Smooth muscle cell of the brain vasculature (primary cell): ENCODE measurements at regions not wholly inside any gene's neighbourhood (a gene's known extent, or its start where the extent isn't known, plus 50 kb on each side); places are given as distances from the start of the nearest gene placed in this dataset.

ENCODE experiments used
- DNase-seq: peaks from one replicate; pipeline ENCODE4 v3.0.0-alpha.2; 2012; ENCODE audit warnings: low read depth, low spot score

DNA sequence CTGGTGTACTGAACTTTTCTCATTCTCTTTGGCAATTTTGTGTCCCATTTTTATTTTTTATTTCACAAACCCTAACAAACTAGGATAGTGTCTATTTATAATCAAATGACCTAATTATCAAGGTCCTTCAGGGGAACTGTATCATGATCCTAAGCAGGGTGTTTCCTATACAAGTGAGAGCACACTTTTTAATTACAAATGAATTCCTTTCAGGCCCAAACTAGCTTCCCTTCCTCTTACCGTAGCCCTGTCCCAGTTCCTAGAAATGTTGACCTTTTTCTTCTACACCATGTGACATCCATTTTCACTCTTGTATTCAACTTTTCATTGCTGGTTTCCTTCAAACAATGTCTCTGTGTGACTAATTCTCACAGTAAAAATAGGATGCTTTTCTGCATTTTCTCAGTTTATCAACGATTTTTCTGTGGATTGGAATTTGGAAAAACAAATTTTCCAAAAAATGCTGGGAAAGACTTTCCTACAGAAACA is 411.4 kb downstream of the CCDC91 start:
- DNase-seq: no peak

DNA sequence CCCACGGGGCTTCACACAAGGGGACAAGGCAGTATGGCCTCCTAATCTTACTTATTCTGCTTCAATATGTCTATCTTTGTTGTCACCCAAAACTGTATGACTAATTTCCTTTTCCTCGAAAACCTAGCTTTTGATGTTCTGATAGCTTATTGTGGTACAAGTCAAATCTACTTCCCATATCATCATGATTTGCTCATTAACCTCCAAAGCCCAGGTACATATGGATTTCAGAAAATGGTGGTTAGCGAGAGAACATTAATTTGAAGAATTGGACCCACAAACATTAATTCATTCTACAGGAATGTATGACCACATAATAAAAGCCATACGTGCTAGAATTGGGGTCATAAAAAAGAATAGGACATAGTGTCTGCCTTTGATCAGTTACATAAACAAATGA is 412.5 kb downstream of the CCDC91 start:
- DNase-seq: no peak

DNA sequence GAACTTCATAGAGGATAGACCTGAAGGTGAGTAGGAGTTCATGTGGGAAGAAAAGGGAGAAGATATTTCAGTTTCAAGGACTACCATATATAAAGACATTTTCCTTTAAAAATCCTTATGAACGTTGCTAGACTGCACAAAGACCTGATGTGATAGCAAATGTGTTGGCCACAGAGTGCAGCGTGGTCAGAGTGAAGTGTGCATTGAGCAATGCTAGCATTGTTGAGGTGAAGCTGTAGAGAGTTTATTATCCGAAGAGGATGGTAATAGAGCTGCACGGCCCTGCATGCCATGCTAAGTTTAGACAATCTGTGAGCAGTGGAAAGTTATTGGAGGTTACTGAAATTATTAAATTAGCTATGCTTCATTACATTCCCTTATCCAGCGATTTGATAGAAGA is 413.0 kb downstream of the CCDC91 start:
- DNase-seq: no peak

DNA sequence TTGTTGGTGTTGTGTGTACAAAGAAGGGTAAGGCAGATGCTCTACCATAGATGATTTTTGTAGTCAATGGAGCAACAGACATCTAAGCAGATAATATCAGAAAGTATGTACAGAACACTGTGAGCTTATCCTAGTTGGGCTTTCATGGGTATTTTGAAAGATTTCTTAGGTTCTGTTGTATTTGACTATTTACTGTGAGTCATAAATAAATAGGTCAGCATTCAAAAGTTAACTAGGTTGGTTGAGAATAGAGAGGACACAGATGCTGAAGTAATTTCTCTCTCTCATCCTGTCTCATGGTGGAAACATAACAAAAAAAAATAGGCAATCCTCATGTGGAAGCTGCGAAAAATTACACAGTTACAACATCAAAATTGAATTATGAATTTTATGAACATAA is 413.5 kb downstream of the CCDC91 start:
- no peak for DNase-seq

DNA sequence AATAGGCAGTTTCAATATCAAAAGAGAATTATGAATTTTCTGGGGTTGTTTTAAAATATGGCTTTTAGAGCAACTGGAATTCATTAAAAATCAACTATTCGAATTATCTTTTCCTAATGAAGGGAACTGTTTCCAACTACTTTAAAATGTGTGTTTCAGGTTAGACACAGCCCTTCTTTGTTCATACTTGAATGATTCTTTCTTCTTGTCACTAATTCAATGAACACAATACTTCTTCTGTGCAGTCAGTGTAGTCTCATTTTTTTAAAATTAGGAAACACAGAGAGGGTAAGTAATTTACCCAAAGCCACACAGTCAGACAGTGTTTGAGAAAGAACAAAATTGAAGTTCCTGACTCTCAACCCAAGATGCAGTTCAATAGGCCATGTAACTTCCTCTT is 414.0 kb downstream of the CCDC91 start:
- DNase-seq: no peak

DNA sequence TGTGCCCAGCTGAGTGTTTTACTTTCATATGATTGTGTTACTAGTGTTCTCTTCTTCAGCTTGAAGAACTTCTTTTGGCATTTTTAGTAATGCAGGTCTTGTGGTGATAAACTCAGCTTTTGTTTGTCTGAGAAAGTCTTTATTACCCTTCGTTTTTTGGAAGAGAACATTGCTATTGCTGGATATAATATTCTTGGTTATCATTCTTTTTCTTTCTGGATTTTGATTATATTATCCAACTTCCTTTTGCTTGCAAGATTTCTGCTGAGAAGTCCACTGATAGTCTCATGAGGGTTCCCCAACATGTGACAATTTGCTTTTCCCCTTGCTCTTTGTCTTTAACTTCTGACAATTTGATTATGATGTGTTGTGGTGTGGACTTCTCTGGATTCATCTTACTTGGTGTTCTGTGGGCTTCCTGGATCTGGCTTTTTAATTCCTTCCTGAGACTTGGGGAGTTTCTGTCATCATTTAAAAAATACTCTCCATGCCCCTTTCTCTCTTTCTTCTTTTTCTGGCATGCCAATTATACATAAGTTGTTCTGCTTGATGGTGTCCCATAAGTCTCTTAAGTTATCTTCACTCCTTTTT is 416.8 kb downstream of the CCDC91 start:
- DNase-seq: no peak

DNA sequence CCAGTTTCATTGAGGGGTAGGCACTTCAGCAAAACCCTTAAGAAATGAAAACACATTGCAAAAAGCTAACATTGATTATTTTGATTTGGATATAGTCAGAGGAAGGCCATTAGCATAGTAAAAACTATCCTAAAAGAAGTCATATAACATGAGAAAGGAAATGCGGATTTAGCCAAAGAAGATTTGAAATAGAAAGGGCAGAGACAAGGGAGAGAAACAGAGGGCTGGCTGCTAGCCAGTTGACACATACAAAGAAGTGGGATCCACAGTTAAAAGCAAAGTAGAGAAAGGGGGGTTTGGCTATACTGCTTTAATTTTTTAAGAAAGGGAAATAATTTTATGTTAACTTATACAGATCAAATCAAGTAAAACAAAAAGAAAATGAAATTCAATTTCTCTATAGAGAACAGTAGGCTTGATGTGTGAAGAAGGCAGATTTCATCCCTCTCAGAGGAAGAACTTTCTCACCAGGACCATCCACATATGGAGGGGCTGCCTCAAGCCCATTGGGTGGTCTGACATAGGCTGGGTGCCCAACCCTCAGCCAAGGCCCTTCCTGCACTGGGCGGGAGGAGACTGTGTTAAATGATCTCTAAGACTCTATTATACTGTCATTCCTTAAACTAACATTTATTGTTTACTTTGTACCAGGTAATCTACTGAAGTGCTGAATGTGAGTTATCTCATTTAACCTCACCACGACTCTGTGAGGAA is 420.3 kb downstream of the CCDC91 start:
- no peak for DNase-seq

DNA sequence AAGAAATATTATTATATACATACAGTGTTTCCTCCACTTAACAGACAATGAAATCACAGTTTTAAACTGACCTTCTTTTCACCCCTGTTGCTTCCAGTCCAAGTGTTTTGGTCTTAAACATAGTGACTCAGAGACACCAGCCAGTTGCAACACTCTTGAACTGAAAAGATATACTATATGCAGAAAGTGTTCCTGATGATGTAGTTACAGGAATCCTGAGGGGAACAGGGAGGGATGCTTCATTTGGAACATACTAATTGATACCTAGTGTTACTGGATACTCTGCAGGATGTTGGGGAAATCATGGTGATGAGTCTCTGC is 420.8 kb downstream of the CCDC91 start:
- peak; percentile 15 for DNase-seq

DNA sequence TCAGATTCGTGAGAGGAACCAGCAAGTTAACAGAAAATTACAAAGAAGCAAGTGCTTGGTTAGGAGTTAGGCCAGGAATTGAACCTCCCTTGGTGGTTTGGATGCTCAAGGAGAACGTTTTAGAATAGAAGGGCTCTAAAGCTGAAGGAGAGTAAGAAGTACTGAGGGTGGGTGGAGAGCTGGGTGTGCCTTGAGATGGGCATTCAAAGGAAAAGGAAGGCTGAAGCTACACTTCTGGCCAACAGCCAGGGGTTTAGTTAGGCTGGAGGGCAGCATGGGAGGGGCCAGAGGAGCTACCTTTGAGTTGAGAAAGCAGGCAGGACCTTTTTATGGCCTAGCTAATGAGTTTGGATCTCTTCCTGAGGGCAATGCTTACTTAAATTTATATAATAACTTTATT is 421.2 kb downstream of the CCDC91 start:
- DNase-seq: no peak

DNA sequence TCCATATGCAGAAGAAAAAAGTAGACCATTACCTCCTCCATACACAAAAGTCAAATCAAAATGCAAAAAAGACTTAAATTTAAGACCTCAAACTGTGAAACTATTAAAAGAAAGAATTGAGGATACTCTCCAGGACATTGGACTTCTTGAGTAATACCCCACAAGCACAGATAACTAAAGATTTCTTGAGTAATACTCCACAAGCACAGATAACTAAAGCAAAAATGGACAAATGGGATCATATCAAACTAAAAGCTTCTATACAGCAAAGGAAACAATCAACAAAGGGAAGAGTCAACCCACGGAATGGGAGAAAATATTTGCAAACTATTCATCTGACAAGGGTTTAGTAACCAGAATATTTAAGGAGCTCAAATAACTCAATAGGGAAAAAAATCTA is 427.9 kb downstream of the CCDC91 start:
- no peak for DNase-seq

DNA sequence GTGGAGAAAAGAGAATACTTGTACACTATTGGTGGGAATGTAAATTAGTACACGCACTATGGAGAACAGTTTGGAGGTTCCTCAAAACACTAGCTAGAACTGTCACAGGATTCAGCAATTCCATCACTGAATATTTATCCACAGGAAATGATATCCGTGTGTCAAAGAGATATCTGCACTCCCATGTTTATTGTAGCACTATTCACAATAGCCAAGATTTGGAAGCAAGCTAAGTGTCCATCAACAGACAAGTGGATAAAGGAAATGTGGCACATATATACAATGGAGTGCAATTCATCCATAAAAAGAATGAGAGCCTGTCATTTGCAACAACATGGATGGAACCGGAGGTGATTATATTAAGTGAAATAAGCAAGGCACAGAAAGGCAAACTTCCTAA is 428.5 kb downstream of the CCDC91 start:
- DNase-seq: no peak

DNA sequence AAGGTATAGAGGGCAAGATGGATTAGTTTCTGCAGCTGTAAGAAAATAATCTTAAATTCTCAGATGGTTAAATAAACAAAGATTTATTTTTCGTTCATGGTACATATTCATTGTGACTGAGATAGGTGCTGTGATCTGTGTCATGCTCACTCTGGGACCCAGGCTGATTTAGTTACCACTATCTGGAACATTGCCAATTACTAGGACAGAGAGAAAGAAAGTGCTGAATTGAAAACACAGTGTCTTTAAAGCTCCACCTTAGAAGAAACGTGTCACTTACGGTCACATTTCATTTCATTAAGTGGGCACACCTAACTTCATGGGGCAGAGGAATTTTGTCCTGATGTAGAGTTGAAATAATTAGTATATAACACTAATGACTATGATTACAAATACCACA is 430.0 kb downstream of the CCDC91 start:
- no peak for DNase-seq

DNA sequence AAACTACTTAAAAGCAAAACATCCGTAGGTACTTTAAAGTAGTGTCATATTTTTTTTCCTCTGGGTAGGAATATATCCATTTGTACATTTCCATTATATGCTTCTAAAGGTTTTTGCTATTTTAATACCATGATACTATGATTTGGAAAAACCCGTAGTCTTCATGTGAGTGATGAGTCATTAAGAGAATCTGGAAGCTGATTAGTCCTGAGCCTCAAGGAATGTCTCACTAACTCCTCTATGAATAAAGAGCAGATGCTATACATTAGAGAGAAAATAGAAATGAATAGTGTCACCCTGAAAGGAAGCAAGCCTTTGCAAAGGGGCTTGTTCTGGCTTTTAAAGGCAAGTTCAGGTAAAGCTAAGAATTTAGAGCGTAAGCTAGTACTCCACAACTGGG is 432.1 kb downstream of the CCDC91 start:
- no peak for DNase-seq

DNA sequence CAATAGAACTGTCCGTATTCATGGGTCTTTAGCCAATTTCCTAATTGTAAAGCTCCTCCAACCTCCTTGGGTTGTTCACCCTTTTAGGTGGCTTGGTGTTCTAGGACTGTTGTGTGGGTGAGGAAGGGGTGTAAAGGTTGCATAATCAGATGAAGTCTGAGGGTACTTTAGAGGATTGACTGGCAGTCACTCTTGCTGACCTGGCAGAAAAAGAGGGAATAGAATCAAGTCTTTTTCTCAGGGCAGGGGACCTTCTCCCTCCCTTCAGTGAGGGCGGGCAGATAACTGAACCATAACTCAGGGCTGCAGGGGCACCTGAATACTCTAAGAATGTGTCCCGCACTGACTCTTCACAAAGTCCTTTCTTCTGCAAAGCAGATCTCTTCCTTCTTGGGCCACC is 436.2 kb downstream of the CCDC91 start:
- DNase-seq: no peak

DNA sequence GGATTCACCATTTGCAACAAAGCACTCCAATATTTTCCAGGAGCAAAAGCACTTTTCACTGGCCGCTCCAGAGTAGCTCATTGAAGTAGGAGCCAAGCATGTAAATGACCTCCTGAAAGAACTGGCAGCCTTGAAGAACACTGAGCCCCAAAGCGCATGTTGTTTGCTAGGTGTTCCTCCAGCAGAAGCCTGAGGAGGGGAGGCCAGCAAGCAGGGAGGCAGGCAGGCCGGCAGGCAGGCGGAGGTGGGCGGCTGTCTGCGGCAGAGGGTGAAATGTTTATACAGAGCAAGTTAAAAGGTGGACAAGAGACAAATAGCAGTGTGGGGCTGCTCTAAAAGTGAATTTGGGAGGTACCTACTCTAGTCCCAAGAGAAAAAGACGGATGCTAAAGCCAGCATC is 439.4 kb downstream of the CCDC91 start:
- DNase-seq: no peak

DNA sequence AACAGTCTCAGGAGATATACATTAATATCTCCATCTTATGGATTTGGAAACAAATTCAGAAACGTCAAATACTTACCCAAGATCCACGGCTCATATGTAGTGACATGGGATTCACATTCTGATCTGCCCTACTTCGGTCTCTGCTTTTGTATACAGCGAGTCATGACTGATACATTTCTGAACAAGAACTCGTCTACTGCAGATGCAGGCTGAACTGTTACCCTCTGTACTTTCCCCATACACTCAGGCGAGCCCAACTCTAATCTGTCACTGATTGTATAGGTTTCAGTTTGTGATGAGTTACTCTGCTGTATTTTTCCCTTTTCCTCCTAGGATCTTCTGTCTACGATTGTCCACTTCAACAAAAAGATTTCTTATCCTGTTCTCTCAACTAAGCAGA is 441.6 kb downstream of the CCDC91 start:
- DNase-seq: no peak

DNA sequence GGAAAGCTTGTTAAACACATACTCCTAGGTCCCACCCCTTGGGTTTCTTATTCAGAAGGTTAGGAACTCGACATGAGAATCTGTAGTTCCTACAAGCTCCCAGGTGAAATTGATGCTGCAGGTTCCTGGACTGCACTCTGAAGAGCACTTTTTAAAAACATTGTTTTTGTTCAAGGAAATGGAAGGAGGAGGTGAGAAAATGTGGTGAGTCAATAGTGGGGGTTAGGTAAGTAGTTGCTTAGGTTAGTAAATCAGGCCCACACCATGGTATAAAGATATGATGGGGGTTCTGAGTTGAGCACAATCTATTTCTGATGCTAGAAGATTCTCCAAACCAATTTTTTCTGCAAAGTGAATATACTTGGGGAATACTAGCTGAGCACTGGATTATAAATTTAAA is 450.3 kb downstream of the CCDC91 start:
- no peak for DNase-seq

DNA sequence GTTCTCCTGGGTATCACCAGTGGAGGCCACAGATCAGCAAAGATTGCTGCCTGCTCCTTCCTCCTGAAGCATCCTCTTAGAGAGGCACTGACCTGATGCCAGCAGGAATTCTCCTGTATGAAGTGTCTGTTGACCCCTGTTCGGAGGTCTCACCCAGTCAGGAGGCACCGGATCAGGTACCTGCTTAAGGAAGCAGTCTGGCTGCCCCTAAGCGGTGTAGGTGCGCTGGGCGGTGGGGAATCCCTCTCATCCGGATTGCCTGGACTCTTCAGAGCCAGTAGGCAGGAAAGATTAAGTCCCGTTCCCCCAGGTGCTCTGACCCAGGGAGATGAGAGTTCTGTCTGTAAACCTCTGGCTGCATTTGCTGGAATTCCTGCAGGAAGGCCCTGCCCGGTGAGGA is 455.2 kb downstream of the CCDC91 start:
- no peak for DNase-seq

DNA sequence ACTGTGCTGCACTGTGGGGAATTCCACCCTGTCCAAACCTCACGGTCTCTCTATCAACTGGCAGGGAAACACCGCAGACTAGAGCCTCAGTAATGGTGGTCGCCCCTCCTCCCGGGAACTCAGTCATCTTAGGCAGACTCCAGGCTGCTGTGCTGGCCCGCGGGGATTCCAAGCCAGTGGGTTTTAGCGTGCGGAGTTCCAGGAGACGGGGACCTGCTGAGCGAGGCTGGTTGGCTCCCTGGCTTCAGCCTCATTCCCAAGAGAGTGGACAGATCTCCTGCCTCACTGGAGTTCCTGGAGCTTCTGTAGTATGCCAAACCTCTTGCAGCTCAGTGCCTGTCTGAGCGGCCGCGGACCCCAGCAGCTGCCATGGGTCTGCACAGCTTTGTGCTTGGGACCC is 455.6 kb downstream of the CCDC91 start:
- no peak for DNase-seq

DNA sequence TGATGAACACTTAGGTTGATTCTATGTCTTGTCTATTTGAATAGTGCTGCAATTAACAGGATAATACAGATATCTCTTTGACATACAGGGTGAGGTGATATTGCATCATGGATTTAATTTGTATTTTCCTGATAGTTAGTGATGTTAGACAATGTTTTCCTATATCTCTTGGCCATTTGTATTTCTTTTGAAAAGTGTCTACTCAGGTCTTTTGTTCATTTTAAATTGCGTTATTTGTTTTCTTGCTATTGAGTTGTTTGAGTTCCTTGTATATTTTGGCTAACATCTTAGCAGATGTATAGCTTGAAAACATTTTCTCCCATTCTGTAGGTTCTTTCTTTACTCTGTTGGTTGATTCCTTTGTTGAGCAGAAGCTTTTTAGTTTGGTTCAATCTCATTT is 460.6 kb downstream of the CCDC91 start:
- DNase-seq: no peak

DNA sequence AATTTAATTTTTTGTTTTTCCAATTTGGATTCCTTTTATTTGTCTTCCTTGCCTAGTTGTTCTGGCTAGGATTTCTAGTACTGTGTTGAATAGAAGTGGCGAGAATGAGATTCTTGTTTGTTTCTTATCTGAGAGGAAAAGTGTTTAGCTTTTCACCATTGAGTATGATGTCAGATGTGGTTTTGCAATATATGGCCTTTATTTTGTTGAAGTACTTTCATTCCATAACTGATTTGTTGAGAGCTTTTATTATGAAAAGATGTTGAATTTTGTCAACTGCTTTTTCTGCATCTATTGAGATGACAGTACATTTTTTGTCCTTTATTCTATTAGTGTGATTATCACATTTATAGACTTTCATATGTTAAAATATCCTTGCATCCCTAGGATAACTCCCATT is 462.0 kb downstream of the CCDC91 start:
- DNase-seq: no peak

DNA sequence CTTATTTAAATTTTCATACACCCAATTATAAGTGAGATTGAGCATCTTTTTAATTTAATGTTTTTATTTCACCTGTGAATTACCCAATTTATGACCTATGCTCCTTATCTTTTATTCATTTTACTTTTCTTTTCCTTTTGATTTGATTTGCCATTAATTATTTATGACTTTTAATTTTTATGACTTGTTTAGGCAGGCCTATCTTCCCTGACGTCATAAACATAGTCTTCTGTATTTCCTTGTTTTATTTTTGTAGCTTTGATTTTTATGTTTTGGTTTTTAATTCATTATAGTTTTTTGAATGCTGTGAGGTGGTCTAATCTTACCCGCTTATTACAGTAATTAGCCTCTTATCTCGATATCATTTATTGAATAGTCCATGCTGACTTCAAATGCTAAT is 467.1 kb upstream of the FAR2 start:
- no peak for DNase-seq

DNA sequence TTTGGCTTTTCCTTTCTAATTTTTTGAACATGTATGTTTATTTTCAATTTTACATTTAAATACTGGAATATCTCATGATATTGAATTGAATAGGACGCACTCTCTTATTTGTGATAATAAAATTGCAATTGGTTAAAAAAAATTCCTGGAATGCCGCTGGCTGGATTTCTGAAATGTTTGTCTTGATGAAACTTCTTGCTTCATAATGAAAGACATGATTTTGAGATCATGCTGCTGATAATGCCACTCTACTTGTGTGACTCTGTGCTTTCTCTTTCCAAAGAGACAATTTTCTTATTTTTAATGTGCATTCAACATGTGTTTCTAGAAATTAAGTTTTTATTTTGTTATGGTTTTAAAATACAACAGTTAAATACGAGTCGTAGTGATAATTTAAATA is 465.7 kb upstream of the FAR2 start:
- DNase-seq: no peak
